Adrenal gland (tissue), 9 donors: ENCODE measurements at regions not wholly inside any gene's neighbourhood (a gene's known extent, or its start where the extent isn't known, plus 50 kb on each side); places are given as distances from the start of the nearest gene placed in this dataset.

Source experiments
- DNase-seq, 7 donors: peaks; one replicate each; pipeline ENCODE4 v3.0.0-alpha.2; 2019 to 2020
- H3K27ac ChIP-seq, 5 donors: fragments of 200-600 bp; sonication (generic) in 4 of 5; 1 replicate in 3 of 5; 2 replicates in 2 of 5; pipeline versions ENCODE4 v1.5.1 to v1.8.0; 2016 to 2020; ENCODE audit warnings: mild to moderate bottlenecking in 1 of 5
- H3K27me3 ChIP-seq: fragments of 200-600 bp; 2 replicates; pipeline ENCODE4 v1.8.0; 2021
- H3K36me3 ChIP-seq, 2 donors: fragments of 200-600 bp; replicated peaks in 1 of 2; 1 replicate in 1 of 2; 2 replicates in 1 of 2; pipeline versions ENCODE4 v1.5.1 to v1.8.0; 2018 to 2022
- H3K4me1 ChIP-seq, 2 donors: fragments of 200-600 bp; replicated peaks in 1 of 2; 1 replicate in 1 of 2; 2 replicates in 1 of 2; pipeline versions ENCODE4 v1.5.1 to v1.8.0; 2018 to 2021
- H3K4me3 ChIP-seq, 4 donors: fragments of 200-600 bp; sonication (generic) in 3 of 4; one replicate each; pipeline ENCODE4 v1.5.1; 2016 to 2018
- H3K9me3 ChIP-seq, 3 donors: fragments of 200-600 bp; sonication (generic) in 1 of 3; replicated peaks in 1 of 3; 1 replicate in 2 of 3; 2 replicates in 1 of 3; pipeline versions ENCODE4 v1.5.1 to v1.8.0; 2016 to 2021
- CTCF ChIP-seq, 6 experiments: fragments of 450-650 bp in 4 of 6; fragments of 200-600 bp in 2 of 6; sonication (generic) in 1 of 6; IDR thresholded peaks; 1 replicate in 5 of 6; 2 replicates in 1 of 6; pipeline versions ENCODE4 v1.5.1 to v1.8.0; 2016 to 2021; ENCODE audit warnings: antibody characterized with exemption in 6 of 6, mild to moderate bottlenecking in 2 of 6, moderate library complexity in 1 of 6
- POLR2A ChIP-seq, 2 donors: fragments of 450-650 bp; IDR thresholded peaks; one replicate each; pipeline ENCODE4 v1.6.1; 2017; ENCODE audit warnings: antibody characterized with exemption in 2 of 2, mild to moderate bottlenecking in 2 of 2, moderate library complexity in 1 of 2
- WGBS, 4 donors: extraction: QIAGEN DNeasy Blood & Tissue Kit in 2 of 4; methylation state at CpG; one replicate each; pipeline versions ENCODE4 v1.1.5 to v1.1.7; 2013 to 2017; 5-methylcytosine and 5-hydroxymethylcytosine counted together
- intact Hi-C, 2 donors: fragments of 100-400 bp; cut with DNase I; formaldehyde crosslinking; loops; one replicate each; pipeline versions ENCODE4 v1.14.1 to v1.15.0; 2022 to 2023
- donor health status: healthy with polysubstance abuse.
- donor health status: Bipolar disorder and iron deficiency.
- donor health status: DM: yes; HTN: yes; CAD: no.
- donor health status: DM: no; HTN: no; CAD: no.
- donor health status: DM: no; HTN: no; CAD: no.

GRCh38 chr4:138804711-138805110, 210.9 kb upstream of the NOCT start:
- intact Hi-C loops: no loop called here
- 4 to 10% (median 7%) methylated on average over 9 of the region's 9 CpGs for WGBS, 4 donors
- DNase-seq: no peak
- peaks cover 8% of the 10 kb centered on the region for H3K27me3 ChIP-seq
- no peak for TF ChIP-seq POLR2A (IDR thresholded peaks at IDR 0.05)
- no peak for TF ChIP-seq CTCF (IDR thresholded peaks at IDR 0.05)
- H3K9me3 ChIP-seq: no peaks in the 10 kb centered on the region
- no peaks in the 10 kb centered on the region for H3K4me1 ChIP-seq
- no peak overlapping the region for H3K4me3 ChIP-seq
- no peaks in the 10 kb centered on the region for H3K36me3 ChIP-seq
- H3K27ac ChIP-seq: no peak overlapping the region

- intact Hi-C loops: no loop called here
- H3K27me3 ChIP-seq: peaks cover 8% of the 10 kb centered on the region
- no peaks in the 10 kb centered on the region for H3K9me3 ChIP-seq
- no peaks in the 10 kb centered on the region for H3K4me1 ChIP-seq
- H3K36me3 ChIP-seq: no peaks in the 10 kb centered on the region
- DNase-seq: no peak
- WGBS, 4 donors: 57 to 75% (median 67%) methylated on average over 4 of the region's 4 CpGs
- H3K4me3 ChIP-seq: no peak overlapping the region
- TF ChIP-seq CTCF (IDR thresholded peaks at IDR 0.05): no peak
- TF ChIP-seq POLR2A (IDR thresholded peaks at IDR 0.05): no peak
- H3K27ac ChIP-seq: no peak overlapping the region
These were observed 212.5 kb upstream of the NOCT start for GRCh38 chr4:138803051-138803450.

GRCh38 chr4:138802499-138802898, 213.1 kb upstream of the NOCT start:
- intact Hi-C loops: no loop called here
- no peak overlapping the region for H3K27ac ChIP-seq
- H3K4me3 ChIP-seq: no peak overlapping the region
- no peaks in the 10 kb centered on the region for H3K4me1 ChIP-seq
- no peaks in the 10 kb centered on the region for H3K36me3 ChIP-seq
- DNase-seq: no peak
- TF ChIP-seq POLR2A (IDR thresholded peaks at IDR 0.05): no peak
- TF ChIP-seq CTCF (IDR thresholded peaks at IDR 0.05): no peak
- H3K27me3 ChIP-seq: peaks cover 6% of the 10 kb centered on the region
- H3K9me3 ChIP-seq: no peaks in the 10 kb centered on the region

GRCh38 chr4:138800421-138800820, 215.2 kb upstream of the NOCT start:
- WGBS, 4 donors: 35 to 45% (median 41%) methylated on average over 3 to 4 of the region's 4 CpGs
- intact Hi-C loops: no loop called here
- H3K27me3 ChIP-seq: no peaks in the 10 kb centered on the region

More at GRCh38 chr4:138800421-138800820, 215.2 kb upstream of the NOCT start:
- Histone ChIP-seq H3K36me3 (no peaks in the 10 kb centered on the region), H3K4me1 (no peaks in the 10 kb centered on the region), H3K4me3 (no peak overlapping the region), H3K27ac (no peak overlapping the region), H3K9me3 (no peaks in the 10 kb centered on the region)
- DNase-seq: no peak
- TF ChIP-seq POLR2A (IDR thresholded peaks at IDR 0.05) (no peak), CTCF (IDR thresholded peaks at IDR 0.05) (no peak)
